EH (cell line): ENCODE measurements at regions not wholly inside any gene's neighbourhood (a gene's known extent, or its start where the extent isn't known, plus 50 kb on each side); places are given as distances from the start of the nearest gene placed in this dataset.

Experiments used
- DNase-seq: peaks from one replicate; pipeline ENCODE4 v3.0.0-alpha.2; 2015; ENCODE audit warnings: low read depth

GRCh38 chr4:180655886-180656285 lies 1587.3 kb upstream of the TENM3 start:
- no peak for DNase-seq

DNA sequence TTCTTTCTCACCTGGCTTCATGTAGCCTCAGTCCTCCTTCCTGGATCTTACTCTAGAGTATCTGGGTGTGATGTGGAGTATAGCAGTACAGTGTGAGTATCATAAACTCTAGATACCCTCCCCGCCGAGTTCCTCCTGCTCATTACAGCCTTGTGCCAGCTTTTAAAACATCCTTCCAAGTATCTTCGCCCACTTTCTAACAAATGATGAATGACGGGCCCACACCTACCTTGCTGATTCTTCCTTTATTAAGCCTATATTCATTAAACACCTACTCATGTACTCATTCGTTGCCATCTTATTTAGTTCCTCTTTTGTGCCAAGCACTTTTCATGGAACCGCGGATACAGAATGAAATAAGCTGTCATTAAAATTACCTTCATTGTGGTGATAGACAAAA lies 1585.3 kb upstream of the TENM3 start:
- no peak for DNase-seq

DNA sequence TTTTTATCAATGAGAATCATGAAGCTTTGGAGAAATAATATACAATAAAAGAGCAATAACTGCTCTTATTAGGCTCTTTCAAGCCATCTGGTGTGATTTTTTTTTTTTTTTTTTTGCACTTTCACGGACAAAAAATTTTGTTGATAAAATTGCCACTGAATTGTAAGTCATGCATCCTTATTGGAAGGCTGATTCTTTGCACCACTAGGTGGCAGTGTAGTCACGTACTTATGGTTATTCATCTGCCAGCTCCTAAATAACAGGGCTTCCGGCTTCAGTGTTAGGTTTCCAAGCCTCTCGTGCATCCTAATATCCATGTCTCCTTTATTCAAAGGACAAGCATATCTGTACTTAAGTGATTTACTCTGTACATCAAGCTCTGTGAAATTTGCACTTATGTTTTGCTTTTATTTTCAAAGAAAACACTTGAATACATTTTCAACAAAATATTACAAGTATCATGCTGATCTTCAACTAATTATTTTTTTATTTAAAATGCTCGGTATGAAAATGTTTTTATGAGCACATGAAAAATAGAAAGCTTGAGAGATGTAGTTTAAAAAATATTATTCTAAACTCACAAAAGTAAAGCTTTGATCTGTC lies 1578.3 kb upstream of the TENM3 start:
- peak; percentile 71 for DNase-seq

DNA sequence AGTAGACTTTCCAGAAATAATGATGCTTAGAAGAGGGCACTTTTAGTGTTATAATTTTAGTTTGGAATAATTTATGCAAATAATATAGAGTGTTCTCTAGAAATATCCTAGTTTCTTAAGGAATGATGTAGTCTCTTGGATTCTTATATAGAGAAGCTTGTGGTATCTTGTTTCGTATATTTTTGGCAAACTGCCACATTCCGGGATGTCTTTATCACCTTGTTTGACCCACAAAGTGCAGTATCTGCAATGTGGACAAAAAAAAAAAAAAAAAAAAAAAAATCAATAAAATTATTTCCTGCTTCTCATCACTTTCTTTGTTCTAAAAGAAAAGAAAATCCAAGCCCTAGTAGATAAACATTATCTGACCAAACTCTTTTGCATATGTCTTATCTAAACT lies 1577.7 kb upstream of the TENM3 start:
- DNase-seq: no peak

DNA sequence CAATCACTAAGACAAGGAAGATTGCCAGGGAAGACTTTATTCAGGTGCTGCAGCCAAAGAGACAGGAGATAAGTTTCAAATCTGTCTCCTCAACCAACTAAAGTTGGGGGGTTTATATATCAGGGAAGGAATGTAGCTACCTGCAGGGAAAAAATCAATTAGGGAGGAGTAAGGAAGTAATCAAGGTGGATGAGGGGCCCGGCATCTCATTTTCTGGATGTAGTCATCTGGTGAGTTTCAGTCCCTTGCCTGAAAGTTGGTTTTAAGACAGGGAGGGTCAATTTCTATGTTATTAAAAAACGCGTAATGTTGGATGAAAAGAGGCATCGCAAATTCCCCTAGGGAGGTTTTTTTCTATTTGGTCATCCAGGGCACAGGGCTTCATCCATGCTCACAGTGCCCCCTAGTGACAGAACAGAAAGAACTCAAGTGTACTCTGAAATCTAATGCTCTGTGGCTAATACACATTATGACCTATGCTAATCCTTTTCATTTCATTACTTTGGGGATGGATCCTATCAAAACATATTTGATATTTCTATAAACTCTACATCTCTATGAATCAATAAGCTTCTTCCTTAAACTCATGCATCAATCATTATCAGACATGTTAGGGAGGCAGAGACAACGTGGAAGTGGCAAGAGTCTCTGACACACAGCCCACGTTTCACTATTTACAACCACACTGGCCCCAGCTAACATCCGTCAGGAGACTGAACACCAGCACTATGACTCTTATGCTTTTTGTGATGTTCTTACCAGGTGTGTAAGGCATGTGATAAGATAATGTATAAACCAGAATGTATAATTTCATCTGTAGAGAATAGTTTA lies 1577.0 kb upstream of the TENM3 start:
- peak; percentile 37 for DNase-seq

GRCh38 chr4:180668732-180669131 lies 1574.5 kb upstream of the TENM3 start:
- DNase-seq: no peak

GRCh38 chr4:180669680-180670079 lies 1573.5 kb upstream of the TENM3 start:
- no peak for DNase-seq

DNA sequence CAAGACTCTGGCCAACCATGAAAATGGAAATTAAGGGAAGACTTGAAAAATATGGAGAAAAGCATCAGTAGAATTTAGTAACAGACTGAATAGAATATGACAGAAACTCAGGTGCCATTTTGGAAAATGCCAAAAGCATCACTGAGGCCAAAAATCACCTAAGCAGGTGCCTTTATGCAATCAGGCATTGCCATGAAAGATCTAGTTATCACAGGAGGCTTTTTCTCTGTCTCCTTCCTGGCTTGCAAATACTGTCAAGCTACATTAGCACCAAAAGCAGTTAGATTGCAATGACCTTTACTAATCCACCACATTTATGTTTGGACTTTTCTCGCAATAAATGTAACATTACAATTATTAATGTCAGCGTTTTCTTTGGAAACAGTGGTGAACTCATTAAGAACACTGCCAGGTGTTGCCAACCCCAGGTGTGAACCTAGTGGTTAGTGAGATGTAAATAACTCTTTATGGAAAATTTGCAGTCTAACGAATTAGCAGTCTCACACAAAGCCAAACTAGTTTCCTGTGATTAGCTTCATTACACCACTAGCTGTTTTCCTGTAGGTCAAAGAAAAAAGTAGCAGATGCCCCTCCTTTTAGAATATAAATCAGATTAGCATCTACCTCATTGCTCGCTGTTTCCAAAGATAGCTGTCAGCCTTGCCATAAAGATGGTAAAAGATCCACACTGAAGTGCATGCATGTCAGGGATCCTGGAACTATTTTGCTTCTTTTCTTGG lies 1568.4 kb upstream of the TENM3 start:
- no peak for DNase-seq

DNA sequence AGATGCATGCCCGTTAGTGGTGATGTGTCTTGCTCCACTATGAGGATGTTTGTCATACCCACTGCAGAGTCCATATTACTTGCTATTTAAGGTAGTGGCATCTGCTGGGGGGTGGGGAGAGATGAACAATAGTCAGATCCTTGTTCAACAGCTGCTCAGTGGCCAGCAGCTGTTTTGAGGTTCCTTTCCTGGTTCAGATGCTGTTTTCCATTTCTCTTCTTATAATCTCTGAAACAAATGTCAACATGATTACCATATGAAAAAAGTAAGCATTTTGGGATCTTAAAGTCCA lies 1567.9 kb upstream of the TENM3 start:
- no peak for DNase-seq

DNA sequence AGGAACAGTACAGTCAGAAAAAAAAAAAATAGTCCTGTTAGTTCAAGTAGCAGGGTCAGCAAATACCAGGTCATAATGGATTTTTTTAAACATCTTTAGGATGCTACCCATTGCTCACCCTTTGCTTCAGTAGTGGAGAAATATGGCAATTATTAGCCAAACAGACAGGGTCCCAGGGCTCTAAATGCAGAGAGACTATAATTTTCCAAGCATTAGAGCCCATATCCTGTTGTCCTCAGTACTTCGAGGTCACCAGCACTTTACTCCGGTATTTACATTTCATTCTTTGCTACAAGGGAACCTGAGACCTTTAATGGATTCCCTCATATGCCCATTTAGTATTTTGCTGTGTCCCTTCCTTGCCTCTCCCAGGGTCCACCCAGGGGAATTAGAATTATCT lies 1562.9 kb upstream of the TENM3 start:
- no peak for DNase-seq

DNA sequence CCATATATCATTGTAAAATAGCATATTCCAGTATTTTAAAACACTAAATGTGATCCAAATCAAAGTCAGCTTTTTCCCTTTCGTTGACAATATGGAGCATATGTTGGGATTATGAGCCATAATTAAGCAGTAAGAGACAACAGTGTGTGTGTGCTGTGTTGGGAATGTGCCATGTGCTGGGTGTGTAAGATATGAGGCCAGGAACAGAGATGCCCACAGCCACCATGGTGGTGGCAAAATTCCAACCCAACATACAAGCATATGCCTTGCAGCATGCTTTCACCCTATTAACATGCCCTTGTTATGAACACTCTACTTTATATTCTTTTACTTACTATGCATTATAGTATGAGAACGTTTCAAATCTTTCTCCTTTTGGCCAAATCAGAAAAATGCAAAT lies 1560.4 kb upstream of the TENM3 start:
- DNase-seq: no peak

- DNase-seq: no peak
Measured at GRCh38 chr4:180683186-180683585, 1560.0 kb upstream of the TENM3 start.

- no peak for DNase-seq
Measured at GRCh38 chr4:180688480-180688879, 1554.7 kb upstream of the TENM3 start.

- no peak for DNase-seq
Measured at GRCh38 chr4:180694875-180695274, 1548.3 kb upstream of the TENM3 start.

DNA sequence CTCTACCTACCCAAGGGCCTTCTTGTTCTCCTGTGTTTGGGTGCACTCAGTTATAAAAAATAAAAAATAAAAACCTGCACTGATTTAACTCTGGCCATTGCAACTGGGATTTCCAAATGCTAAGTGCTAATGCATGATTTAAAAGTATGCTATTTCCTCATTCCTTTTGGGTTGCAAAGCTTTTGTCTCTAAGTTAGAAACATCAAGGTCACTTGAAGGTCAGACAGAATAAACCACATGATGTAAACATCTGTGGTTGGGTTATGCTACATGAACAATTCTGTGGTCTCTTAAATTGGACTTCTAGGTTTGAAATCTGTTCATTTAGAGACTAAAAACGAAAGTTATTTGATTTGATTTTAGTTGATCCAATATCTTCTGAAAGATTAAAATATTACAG lies 1547.4 kb upstream of the TENM3 start:
- DNase-seq: peak; percentile 11

GRCh38 chr4:180696460-180697092 lies 1546.6 kb upstream of the TENM3 start:
- DNase-seq: no peak

- DNase-seq: no peak
Measured at GRCh38 chr4:180698550-180699195, 1544.5 kb upstream of the TENM3 start.

- no peak for DNase-seq
Measured at GRCh38 chr4:180706766-180707165, 1536.4 kb upstream of the TENM3 start.

DNA sequence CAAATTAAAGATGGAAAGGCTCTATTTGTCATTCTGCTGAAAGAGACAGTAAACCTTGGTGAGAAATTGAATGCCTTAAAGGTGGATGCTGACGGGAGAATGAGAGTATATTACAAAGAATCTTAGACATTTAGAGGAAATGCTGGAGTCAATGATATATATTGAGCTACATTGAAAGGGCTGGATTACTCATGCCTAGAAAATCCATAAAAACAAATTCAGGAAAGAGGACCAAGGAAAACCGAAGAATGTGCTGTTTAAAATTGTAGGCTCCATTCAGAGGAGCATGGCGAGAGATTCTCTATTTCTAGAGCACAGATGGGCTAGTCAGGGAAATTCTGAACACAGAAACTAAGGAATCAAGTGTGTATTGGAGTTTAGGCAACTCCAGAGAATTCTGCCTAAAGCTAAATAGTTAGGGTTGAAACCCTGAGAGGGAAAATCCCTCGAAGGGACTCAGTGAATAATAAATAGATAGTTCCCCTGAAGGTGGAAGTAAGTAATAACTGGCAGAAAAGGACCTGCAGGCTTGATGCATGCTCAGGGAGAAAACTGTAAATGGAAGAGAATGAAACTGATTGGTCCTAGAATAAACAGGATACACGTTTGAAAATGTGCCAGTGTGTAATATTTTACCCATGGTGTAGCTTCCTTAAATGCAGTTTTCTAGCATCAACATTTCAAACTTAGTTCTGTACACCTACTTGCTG lies 1532.4 kb upstream of the TENM3 start:
- DNase-seq: no peak

DNA sequence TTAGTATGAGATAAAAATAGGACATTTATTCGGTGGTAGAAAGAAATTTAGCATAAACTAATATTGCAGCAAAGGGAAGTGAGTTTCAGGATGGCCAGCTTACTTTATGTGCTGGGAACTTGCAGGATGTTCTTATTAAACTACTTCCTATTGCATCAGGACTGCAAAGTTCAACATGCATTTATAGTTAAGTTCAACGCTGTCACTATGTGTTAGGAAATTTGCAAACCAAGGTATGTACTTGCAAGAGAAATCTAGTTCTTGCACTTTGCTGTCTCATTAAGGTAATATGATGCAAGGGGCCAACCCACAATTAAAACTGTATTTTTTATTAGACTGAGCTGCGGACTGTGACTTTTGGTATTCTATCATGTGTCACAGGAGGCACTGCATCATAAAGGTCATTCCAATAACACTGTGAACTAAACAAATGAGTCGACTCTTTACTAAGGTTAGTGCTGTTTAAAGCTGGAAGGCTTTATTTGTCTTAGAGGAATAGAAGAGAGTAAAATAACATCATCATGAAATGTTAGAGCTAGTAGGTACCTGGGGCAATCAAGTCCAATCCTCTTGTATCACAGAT lies 1525.7 kb upstream of the TENM3 start:
- DNase-seq: no peak

- DNase-seq: no peak
Measured at GRCh38 chr4:180721356-180721755, 1521.8 kb upstream of the TENM3 start.
